ENCODE measurements at regions not wholly inside any gene's neighbourhood (a gene's known extent, or its start where the extent isn't known, plus 50 kb on each side); places are given as distances from the start of the nearest gene placed in this dataset.

DNA sequence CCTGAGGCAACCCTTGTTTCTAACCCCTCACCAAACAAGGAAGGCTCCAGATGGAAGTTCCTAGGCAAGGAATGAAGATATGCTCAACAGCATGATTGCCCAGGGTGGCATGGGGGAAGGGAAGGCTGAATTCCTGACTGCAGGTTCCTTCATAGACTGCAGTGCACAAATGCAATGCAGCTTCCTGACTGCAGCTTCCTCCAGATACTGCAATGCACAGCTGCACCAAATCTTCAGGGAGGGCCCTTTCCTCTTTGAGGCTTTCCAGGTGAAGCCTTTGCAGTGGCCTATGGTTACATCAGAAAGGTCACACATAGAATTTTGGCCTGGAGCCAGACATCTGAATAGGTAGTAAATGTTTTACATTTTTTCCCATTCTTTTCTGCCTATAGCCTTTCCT is 58.8 kb upstream of the DYNAP start:
- TF ChIP-seq NFIC (IDR thresholded peaks at IDR 0.05) (0 out of 2 replicates have a peak, but pooled peaks have one; percentile 19), MCM7 (IDR thresholded peaks at IDR 0.05) (no peak)
- no peak overlapping the region for H3K9ac ChIP-seq (ENCODE audit: insufficient read depth in 1 of 2, low read depth in 2 of 2, low read length in 2 of 2)
- H4K20me1 ChIP-seq (replicated peaks; ENCODE audit: control insufficient read depth, insufficient read depth, low read length): no peaks in the 10 kb centered on the region
- CTCF ChIA-PET (ENCODE audit: low intra/inter-chr PET ratio): no interaction called here
- H3K9me1 ChIP-seq (ENCODE audit: control insufficient read depth, insufficient read depth, low read length): no peaks in the 10 kb centered on the region
- H2AFZ ChIP-seq (ENCODE audit: low read depth, low read length): no peak overlapping the region
- H3K36me3 ChIP-seq (ENCODE audit: control insufficient read depth, insufficient read depth, low read length): no peaks in the 10 kb centered on the region
- no peaks in the 10 kb centered on the region; the same call in 1 of the 2 replicates for H3K9me3 ChIP-seq (replicated peaks; ENCODE audit: control insufficient read depth, insufficient read depth, low read depth, low read length)
- H3K27ac ChIP-seq (ENCODE audit: extremely low read depth, low read depth, low read length): no peak overlapping the region
- no peak overlapping the region for H3K4me3 ChIP-seq
- intact Hi-C loops (cut with micrococcal nuclease): no loop called here
- H3K4me1 ChIP-seq (replicated peaks in 1 of 2; ENCODE audit: control insufficient read depth in 2 of 2, insufficient read depth in 2 of 2, low read length in 2 of 2): no peaks in the 10 kb centered on the region
- BruUV-seq (replicated peaks): no TSS peak
- H3K4me2 ChIP-seq (ENCODE audit: insufficient read depth, low read length): no peak overlapping the region
- H3K27me3 ChIP-seq (ENCODE audit: control insufficient read depth in 2 of 2, insufficient read depth in 2 of 2, low read length in 2 of 2): no peaks in the 10 kb centered on the region
- H3K79me2 ChIP-seq (ENCODE audit: control insufficient read depth, insufficient read depth, low read length): no peaks in the 10 kb centered on the region
- DNase-seq (ENCODE audit: extremely low read depth in 1 of 4, low spot score in 3 of 4) (no peak), FAIRE-seq (no peak), ATAC-seq (no peak)
- in situ Hi-C loops (cut with MboI): no loop called here
- POLR2A ChIA-PET: no interaction called here

- H3K4me3 ChIP-seq: no peak overlapping the region
- CTCF ChIA-PET (ENCODE audit: low intra/inter-chr PET ratio): no interaction called here
- no peaks in the 10 kb centered on the region for H3K4me1 ChIP-seq (replicated peaks in 1 of 2; ENCODE audit: control insufficient read depth in 2 of 2, insufficient read depth in 2 of 2, low read length in 2 of 2)
- H3K4me2 ChIP-seq (ENCODE audit: insufficient read depth, low read length): no peak overlapping the region
- no peaks in the 10 kb centered on the region for H3K79me2 ChIP-seq (ENCODE audit: control insufficient read depth, insufficient read depth, low read length)
- DNase-seq (ENCODE audit: extremely low read depth in 1 of 4, low spot score in 3 of 4) (no peak), ATAC-seq (no peak), FAIRE-seq (no peak)
- H3K27me3 ChIP-seq (ENCODE audit: control insufficient read depth in 2 of 2, insufficient read depth in 2 of 2, low read length in 2 of 2): no peaks in the 10 kb centered on the region
- BruUV-seq (replicated peaks): no TSS peak
- no peak overlapping the region for H3K27ac ChIP-seq (ENCODE audit: extremely low read depth, low read depth, low read length)
- H3K9ac ChIP-seq (ENCODE audit: insufficient read depth in 1 of 2, low read depth in 2 of 2, low read length in 2 of 2): no peak overlapping the region
- no peaks in the 10 kb centered on the region for H4K20me1 ChIP-seq (replicated peaks; ENCODE audit: control insufficient read depth, insufficient read depth, low read length)
- no peak overlapping the region for H2AFZ ChIP-seq (ENCODE audit: low read depth, low read length)
- no peaks in the 10 kb centered on the region; the same call in 1 of the 2 replicates for H3K9me3 ChIP-seq (replicated peaks; ENCODE audit: control insufficient read depth, insufficient read depth, low read depth, low read length)
- no peaks in the 10 kb centered on the region for H3K9me1 ChIP-seq (ENCODE audit: control insufficient read depth, insufficient read depth, low read length)
- POLR2A ChIA-PET: no interaction called here
- intact Hi-C loops (cut with micrococcal nuclease): no loop called here
- in situ Hi-C loops (cut with MboI): no loop called here
- 0% methylated on average over 1 of the region's 1 CpG for WGBS (ENCODE audit: insufficient coverage, low coverage, missing lambda C conversion rate)
- no peaks in the 10 kb centered on the region for H3K36me3 ChIP-seq (ENCODE audit: control insufficient read depth, insufficient read depth, low read length)
- TF ChIP-seq SETDB1 (IDR thresholded peaks at IDR 0.05; ENCODE audit: low read length): no peak
- TF ChIP-seq NFYB (IDR thresholded peaks at IDR 0.05; ENCODE audit: extremely low read depth, insufficient read length): no peak
- TF ChIP-seq, protein P1, sequence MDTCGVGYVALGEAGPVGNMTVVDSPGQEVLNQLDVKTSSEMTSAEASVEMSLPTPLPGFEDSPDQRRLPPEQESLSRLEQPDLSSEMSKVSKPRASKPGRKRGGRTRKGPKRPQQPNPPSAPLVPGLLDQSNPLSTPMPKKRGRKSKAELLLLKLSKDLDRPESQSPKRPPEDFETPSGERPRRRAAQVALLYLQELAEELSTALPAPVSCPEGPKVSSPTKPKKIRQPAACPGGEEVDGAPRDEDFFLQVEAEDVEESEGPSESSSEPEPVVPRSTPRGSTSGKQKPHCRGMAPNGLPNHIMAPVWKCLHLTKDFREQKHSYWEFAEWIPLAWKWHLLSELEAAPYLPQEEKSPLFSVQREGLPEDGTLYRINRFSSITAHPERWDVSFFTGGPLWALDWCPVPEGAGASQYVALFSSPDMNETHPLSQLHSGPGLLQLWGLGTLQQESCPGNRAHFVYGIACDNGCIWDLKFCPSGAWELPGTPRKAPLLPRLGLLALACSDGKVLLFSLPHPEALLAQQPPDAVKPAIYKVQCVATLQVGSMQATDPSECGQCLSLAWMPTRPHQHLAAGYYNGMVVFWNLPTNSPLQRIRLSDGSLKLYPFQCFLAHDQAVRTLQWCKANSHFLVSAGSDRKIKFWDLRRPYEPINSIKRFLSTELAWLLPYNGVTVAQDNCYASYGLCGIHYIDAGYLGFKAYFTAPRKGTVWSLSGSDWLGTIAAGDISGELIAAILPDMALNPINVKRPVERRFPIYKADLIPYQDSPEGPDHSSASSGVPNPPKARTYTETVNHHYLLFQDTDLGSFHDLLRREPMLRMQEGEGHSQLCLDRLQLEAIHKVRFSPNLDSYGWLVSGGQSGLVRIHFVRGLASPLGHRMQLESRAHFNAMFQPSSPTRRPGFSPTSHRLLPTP (IDR thresholded peaks at IDR 0.05; ENCODE audit: borderline replicate concordance, extremely low read depth, insufficient read length): no peak
- no peak for TF ChIP-seq ZNF165 (CRISPR knock-in tag; IDR thresholded peaks at IDR 0.05; ENCODE audit: borderline replicate concordance)
- TF ChIP-seq MTA1 (IDR thresholded peaks at IDR 0.05; ENCODE audit: borderline replicate concordance): no peak
- TF ChIP-seq ZNF75A (CRISPR knock-in tag; IDR thresholded peaks at IDR 0.05): no peak
- TF ChIP-seq, protein P2, sequence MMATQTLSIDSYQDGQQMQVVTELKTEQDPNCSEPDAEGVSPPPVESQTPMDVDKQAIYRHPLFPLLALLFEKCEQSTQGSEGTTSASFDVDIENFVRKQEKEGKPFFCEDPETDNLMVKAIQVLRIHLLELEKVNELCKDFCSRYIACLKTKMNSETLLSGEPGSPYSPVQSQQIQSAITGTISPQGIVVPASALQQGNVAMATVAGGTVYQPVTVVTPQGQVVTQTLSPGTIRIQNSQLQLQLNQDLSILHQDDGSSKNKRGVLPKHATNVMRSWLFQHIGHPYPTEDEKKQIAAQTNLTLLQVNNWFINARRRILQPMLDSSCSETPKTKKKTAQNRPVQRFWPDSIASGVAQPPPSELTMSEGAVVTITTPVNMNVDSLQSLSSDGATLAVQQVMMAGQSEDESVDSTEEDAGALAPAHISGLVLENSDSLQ (IDR thresholded peaks at IDR 0.05): no peak
- TF ChIP-seq ZNF785 (CRISPR knock-in tag; IDR thresholded peaks at IDR 0.05): no peak
- TF ChIP-seq MBD2 (IDR thresholded peaks at IDR 0.05; ENCODE audit: borderline replicate concordance, low read depth): no peak
- TF ChIP-seq SMAD1 (IDR thresholded peaks at IDR 0.05; ENCODE audit: low read depth, low read length, partially characterized antibody): no peak
- TF ChIP-seq CREB3 (tag; conservative IDR thresholded peaks at IDR 0.05; ENCODE audit: low read depth): no peak
Observed at GRCh38 chr18:54532962-54533361, 58.1 kb upstream of the DYNAP start.
